ENCODE measurements at regions not wholly inside any gene's neighbourhood (a gene's known extent, or its start where the extent isn't known, plus 50 kb on each side); places are given as distances from the start of the nearest gene placed in this dataset.

DNA sequence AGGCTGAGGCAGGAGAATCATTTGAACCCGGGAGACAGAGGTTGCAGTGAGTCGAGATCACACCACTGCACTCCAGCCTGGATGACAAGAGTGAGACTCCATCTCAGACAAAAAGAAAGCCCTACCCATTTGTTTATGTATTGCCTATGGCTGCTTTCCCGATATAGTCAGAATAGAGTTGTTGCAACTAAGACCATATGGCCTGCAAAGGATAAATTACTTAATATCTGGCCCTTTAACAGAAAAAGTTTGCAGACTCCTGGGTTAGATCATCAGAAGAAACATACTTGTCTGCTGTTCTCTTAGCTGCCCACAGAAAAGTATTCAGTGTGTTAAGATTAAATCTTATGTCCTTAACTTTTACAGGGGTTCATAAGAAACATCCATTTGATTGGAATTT lies 122.4 kb upstream of the VASH1 start:
- TF ChIP-seq GATA1 (IDR thresholded peaks at IDR 0.05; ENCODE audit: low read depth, low read length) (no peak), POLR2A (IDR thresholded peaks at IDR 0.05; ENCODE audit: low read length) (no peak)
- DNase-seq = no peak

DNA sequence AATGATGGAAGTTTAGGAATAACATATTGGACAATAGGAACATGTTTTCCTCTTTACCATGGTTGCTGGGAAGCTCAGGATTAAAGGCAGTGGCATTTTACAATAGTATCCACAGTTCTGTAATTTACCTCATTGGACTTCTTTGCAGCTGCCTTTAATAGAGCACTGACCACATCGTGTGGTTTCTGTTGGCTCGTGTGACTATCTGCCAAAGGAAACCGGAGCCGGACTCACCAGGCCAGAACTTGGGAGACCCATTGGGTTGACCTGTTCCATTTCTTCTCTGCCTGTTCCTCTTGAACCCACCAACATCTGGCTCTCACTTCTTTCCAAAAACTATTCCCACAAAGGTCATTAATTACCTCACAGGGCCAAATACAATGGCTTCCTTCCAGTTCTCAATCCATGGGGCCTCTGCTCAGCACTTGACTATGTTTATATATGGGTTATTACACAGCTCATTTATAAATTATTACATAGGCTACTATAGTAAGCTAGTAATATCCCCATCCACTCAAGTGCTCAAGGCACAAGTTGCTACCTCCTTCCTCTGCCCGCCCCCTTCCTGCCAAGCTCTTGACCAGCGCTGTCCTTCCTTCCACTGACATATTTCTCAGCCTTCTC lies 121.5 kb upstream of the VASH1 start:
- TF ChIP-seq POLR2A (IDR thresholded peaks at IDR 0.05; ENCODE audit: low read length) (no peak), GATA1 (IDR thresholded peaks at IDR 0.05; ENCODE audit: low read depth, low read length) (no peak)
- DNase-seq = no peak

DNA sequence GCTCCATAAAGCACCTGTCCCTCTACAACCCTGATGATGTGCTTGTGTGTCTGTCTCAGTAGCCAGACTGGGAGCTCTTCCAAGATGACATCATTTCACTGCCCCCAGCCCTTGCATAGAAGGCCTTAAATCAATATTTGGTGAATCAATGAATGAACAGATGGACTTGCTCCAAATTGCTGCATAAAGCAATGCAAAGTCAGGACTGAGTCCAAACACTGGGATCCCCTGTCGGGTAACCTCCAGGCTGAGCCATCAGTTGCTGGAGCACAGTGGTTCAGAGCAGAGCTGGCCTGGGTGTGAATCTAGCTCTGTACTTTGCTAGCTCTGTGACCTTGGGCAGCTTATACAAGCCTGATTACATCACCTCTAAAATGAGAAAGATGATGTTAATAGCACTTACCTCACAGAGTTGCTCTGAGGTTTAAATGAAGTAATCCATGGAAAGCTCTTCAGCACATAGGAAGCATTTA lies 120.3 kb upstream of the VASH1 start:
- DNase-seq = no peak
- TF ChIP-seq GATA1 (IDR thresholded peaks at IDR 0.05; ENCODE audit: low read depth, low read length) (no peak), POLR2A (IDR thresholded peaks at IDR 0.05; ENCODE audit: low read length) (no peak)

DNA sequence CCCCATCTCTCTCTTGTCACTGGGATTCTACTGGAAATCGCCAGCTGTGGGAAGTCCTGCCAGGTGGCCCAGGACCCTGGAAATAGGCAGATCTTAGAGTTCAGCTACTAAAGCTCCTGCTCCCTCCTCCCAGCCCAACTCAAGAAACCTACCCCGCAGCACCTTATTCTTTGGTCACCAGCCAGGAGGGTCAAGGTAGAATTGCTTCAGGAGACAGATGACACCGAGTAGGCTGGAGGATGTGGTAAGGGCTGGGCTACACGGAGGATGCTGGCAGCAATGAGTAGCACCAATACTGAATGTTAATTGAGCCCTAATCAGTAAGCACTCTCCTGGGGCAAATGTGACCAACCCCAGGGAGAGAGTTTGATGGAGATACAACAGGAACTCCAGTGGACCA lies 119.7 kb upstream of the VASH1 start:
- no peak for TF ChIP-seq GATA1 (IDR thresholded peaks at IDR 0.05; ENCODE audit: low read depth, low read length)
- TF ChIP-seq POLR2A (IDR thresholded peaks at IDR 0.05; ENCODE audit: low read length) = no peak
- DNase-seq = no peak

DNA sequence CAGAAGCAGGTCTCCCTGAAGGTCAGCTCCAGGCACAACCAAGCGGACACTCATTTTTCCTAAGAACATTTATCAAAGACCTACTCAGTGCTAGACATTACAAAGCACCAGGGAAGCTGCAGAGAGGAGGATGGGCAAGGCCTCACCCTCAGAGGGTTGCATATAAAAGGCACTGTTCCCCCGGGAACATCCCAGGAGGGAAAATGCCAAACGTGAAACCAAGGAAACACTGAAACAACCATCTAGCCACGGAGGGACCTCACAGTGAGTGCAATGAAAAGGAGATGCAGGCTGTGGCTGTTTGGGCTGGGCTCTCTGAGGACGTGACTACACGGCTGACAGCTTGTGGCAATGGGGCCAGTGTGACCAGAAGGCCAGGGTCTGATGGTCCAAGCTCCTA lies 117.4 kb upstream of the VASH1 start:
- DNase-seq = no peak
- TF ChIP-seq POLR2A (IDR thresholded peaks at IDR 0.05; ENCODE audit: low read length) (no peak), GATA1 (IDR thresholded peaks at IDR 0.05; ENCODE audit: low read depth, low read length) (no peak)

DNA sequence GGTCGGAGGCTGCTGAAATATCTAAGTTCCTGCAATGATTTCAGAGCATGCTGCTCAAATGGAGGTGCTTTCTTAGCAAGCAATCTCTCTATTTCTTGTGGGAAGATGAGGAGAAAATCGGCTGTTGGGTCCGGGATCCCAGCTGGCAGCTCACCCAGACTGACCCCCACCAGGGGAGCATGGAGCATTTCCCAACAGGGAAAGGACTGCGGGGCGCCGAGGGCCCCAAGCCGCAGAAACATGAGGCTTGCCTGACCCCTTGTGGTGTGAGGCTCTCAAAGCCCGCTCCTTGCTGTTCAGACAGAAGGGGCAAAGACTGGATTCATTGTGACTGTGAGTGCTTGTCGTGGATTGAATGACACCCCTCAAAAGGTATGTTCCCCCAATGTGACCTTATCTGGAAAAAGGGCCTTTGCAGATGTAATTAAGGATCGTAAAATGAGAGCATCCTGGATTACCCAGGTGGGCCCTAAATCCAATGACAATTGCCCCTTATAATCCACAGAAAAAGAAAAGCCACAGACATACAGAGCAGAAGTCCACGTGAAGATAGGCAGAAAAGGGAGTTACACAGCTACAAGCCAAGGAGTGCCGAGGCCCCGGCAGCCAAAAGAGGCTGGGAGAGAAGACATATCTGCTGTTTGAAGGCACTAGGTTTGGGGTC lies 116.3 kb upstream of the VASH1 start:
- no peak for TF ChIP-seq GATA1 (IDR thresholded peaks at IDR 0.05; ENCODE audit: low read depth, low read length)
- no peak for TF ChIP-seq POLR2A (IDR thresholded peaks at IDR 0.05; ENCODE audit: low read length)
- DNase-seq = peak in 1 of 2 experiments; percentile 12

DNA sequence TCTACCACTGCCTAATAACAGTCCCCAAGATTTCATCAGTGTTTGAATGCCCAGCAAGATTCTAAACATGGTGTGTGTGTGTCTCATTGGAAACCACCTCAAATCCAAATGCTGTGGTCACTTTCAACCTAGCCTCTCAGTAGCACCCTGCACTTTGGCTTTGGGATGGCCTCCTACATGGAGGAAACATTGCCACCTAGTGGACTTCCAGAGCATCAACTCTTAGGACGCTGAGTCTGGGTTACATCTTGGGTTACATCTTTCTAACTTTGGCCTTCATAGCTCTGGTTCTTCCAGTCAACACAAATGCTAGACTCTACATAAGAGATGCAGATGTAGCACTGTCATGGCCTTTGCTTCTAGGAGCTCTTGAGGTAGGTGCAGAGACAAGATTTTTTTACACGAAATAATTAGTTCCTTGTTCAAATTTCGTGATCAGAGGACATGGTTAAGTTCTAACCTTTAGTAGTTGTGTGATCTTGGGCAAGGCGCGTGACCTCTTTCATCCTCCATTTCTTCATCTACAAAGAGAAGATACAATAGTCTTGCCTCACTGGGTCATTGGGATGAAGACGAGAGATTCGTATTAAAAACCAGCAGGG lies 113.5 kb upstream of the VASH1 start:
- peak; percentile 40 to 62 for DNase-seq

DNA sequence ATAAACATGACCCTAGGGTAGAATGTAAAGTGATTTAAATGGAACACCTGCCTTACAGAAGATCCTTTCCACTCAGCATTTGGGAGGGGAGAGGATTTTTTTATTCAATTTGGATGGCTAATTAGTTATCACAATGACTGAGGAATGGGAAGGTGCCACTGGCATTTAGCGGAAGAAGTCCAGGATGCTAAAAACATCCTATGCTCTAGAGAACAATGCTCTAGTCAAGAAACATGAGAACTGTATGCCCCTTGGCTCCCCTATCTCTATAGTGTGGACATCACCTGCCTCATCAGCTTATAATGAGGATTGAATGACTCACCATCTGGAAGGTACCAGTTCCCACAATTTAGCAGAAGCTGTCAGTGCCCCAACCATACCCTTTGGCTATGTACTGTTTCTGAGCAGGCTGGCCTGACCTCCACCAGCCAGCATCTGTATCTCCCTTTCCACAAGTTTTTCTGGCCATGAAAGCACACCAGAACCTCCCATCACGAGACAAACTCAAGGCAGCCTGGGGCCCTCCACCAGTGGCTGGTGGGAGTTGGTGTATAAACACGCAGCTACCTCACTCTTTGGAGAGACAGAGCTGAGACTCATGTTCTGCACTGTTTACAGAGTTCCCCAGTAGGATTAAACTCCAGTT lies 109.7 kb upstream of the VASH1 start:
- DNase-seq = no peak
- TF ChIP-seq POLR2A (IDR thresholded peaks at IDR 0.05; ENCODE audit: low read length) = no peak
- no peak for TF ChIP-seq GATA1 (IDR thresholded peaks at IDR 0.05; ENCODE audit: low read depth, low read length)

More for the DNA sequence above, 113.5 kb upstream of the VASH1 start:
- TF ChIP-seq GATA1 (IDR thresholded peaks at IDR 0.05; ENCODE audit: low read depth, low read length) (no peak), POLR2A (IDR thresholded peaks at IDR 0.05; ENCODE audit: low read length) (no peak)

DNA sequence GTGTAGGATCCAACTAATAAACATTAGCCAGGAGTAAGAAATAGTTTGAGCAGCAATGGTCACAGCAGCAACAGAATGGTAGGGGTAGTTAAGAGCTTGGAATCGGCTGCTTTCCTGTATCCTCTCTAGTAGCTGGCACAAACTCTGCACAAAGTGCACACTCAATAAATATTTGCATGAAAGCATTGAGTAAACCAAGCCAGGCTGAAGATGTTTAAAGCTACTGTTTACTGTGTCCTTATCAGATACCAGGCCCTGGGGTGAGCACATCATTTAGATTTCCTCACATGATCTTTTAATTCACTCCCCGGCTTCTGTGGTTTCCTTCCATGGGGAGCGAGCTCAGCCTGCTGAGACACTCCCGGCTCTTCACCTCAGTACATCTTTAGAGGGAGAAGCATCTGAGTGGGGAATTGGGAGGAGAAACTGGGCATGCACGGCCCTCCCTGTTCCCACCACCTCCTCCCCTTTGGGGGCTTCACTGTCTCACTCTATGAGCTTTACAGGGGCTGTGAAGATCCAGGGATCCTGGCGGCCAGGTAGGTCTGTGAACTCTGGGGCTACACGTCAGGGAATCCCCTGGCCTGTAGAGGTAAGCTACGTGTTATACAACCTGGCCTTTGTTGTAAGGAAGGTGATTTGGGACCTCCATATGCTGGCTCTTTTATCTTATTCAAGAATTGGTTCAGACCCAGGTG lies 107.2 kb upstream of the VASH1 start:
- DNase-seq = no peak
- TF ChIP-seq GATA1 (IDR thresholded peaks at IDR 0.05; ENCODE audit: low read depth, low read length) (no peak), POLR2A (IDR thresholded peaks at IDR 0.05; ENCODE audit: low read length) (no peak)

DNA sequence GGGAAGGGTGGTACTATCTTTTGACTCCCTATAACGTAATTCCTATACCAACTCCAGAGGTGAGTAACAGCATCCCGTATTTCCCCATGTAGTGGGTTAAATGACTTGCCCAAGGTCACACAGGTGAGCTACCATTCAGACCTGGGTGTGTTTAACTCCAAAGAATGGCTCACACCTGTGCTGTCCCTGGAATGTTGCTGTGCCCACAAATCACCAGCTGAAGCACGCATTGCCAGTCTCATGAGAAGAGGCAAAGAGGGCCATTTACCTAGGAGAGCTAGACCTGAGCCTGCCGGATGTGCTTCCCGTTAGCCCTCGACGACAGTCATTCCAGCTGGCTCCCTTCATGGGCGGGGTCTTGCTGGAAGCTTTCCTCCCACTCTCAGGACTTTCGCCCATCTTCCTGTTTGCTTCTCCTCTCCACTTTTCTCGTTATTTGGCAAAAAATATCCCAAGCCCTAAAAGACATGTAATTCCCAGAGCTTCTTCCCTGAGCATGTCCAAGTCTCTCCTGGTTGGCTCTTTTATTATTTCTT lies 106.6 kb upstream of the VASH1 start:
- no peak for TF ChIP-seq POLR2A (IDR thresholded peaks at IDR 0.05; ENCODE audit: low read length)
- no peak for TF ChIP-seq GATA1 (IDR thresholded peaks at IDR 0.05; ENCODE audit: low read depth, low read length)
- no peak for DNase-seq

DNA sequence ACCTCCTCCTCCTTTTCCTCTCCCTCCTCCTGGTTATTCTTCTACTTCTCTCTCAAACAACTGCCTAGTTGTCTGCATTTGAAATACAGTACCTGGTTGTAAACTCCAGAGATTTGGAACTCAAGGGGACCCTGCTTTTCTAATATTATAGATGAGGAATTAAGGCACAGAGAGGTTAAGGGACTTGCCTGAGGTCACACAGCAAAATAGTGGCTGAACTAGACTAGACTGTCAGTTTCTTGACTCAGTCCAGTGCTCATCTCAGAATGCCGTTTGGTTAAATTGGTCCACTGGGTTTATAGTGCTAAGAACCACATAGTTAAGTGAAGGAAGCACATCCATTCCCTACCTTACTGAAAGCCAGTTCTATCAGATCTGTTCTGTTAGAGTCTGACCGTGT lies 105.9 kb upstream of the VASH1 start:
- no peak for DNase-seq
- TF ChIP-seq POLR2A (IDR thresholded peaks at IDR 0.05; ENCODE audit: low read length) = no peak

DNA sequence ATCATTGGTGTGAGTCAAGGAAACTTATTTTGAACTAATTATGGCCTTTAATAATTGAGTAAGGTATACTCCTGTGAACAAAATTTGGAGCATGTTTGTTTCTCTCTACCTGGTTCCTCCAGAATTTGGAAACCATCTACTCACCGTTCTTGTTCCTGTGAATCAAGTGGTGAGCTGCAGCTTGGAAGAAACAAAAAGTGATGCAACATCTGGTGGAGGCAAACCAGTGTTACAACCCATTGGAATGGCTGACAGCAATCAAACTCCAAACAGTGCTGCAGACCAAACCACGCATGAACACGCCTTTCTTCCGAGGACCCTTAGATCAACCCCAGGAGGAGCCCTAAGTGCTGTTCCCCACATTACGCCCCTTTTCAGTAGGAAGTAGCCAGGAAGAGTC lies 104.7 kb upstream of the VASH1 start:
- TF ChIP-seq POLR2A (IDR thresholded peaks at IDR 0.05; ENCODE audit: low read length) (no peak), GATA1 (IDR thresholded peaks at IDR 0.05; ENCODE audit: low read depth, low read length) (no peak)
- no peak for DNase-seq

DNA sequence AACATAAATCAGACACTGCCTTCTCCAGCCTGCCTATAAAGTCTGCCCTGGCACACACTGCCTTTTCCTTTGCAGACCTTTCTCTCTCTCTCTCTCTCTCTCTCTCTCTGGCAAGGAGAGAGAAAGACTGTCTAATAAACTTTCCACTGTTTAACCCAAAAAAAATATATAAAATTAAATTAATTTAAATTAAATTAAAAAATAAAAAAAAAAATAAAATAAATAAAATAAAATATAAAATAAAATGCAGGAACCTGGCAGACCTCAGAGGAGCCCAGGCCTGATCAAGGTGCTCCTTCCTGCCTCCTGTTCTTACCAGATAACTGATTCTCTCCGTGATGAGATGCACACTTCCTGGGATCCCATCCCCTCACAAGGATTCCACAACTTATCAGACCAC lies 103.9 kb upstream of the VASH1 start:
- no peak for TF ChIP-seq GATA1 (IDR thresholded peaks at IDR 0.05; ENCODE audit: low read depth, low read length)
- TF ChIP-seq POLR2A (IDR thresholded peaks at IDR 0.05; ENCODE audit: low read length) = no peak
- DNase-seq = no peak

DNA sequence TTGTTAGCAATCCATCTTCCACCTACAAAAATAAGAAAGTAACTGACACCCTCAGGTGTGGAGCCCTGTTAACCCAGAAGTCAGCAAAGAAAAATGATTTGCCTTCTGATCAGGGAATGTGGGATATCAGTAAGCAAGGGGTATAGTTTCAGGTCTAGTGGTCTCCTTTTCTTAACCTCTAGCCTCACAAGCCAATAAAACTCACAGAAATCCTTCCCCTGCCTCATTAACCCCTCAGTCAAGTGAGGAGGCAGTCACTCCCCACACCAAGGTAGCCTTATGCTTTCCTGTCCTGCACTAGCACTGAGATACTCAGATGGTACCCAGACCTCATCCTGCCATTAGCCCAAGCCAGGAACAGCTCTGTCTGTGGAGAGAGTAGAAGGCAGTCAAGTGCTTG lies 103.4 kb upstream of the VASH1 start:
- no peak for DNase-seq
- TF ChIP-seq POLR2A (IDR thresholded peaks at IDR 0.05; ENCODE audit: low read length) (no peak), GATA1 (IDR thresholded peaks at IDR 0.05; ENCODE audit: low read depth, low read length) (no peak)
